Fibroblast of lung (primary cell): ENCODE measurements at regions not wholly inside any gene's neighbourhood (a gene's known extent, or its start where the extent isn't known, plus 50 kb on each side); places are given as distances from the start of the nearest gene placed in this dataset.

ENCODE experiments used
- CTCF ChIP-seq, 2 donors: IDR thresholded peaks in 1 of 2; conservative IDR thresholded peaks in 1 of 2; 1 replicate in 1 of 2; 2 replicates in 1 of 2; pipeline ENCODE4 v1.5.1; 2011 to 2012; ENCODE audit warnings: low read length in 2 of 2, control low read depth in 1 of 2, inconsistent platforms in 1 of 2, low read depth in 1 of 2, mild to moderate bottlenecking in 1 of 2
- EZH2 ChIP-seq: IDR thresholded peaks from 2 replicates; pipeline ENCODE4 v1.5.1; 2012; ENCODE audit warnings: low read length, control low read depth, mild to moderate bottlenecking; ENCODE audit errors: missing control alignments

- TF ChIP-seq CTCF (conservative IDR thresholded peaks at IDR 0.05 in 1 of 2, IDR thresholded peaks at IDR 0.05 in 1 of 2; ENCODE audit: low read depth in 1 of 2, low read length in 2 of 2) (no peak), EZH2 (no peak)
Measured at GRCh38 chr16:79985606-79986005, 385.1 kb upstream of the MAF start.
